ENCODE measurements at regions not wholly inside any gene's neighbourhood (a gene's known extent, or its start where the extent isn't known, plus 50 kb on each side); places are given as distances from the start of the nearest gene placed in this dataset.

GRCh38 chr1:29601021-29601420, 364.7 kb downstream of the PTPRU start:
- Histone ChIP-seq H3K27me3 (ENCODE audit: control insufficient read depth, insufficient read depth, low read length, poor library complexity, severe bottlenecking) (no peaks in the 10 kb centered on the region), H3K9me3 (ENCODE audit: control insufficient read depth, low read length) (peaks cover 5% of the 10 kb centered on the region), H3K4me1 (ENCODE audit: control insufficient read depth, insufficient read depth, low read length) (no peaks in the 10 kb centered on the region), H3K27ac (ENCODE audit: low read depth, low read length) (no peak overlapping the region), H3K36me3 (ENCODE audit: control insufficient read depth, insufficient read depth, low read length) (no peaks in the 10 kb centered on the region), H3K4me3 (ENCODE audit: low read length) (no peak overlapping the region), H3K9ac (ENCODE audit: extremely low read depth, low read length, poor library complexity, severe bottlenecking) (no peak overlapping the region)
- Mint-ChIP-seq H3K4me3 (no peak overlapping the region), H3K36me3 (ENCODE audit: low read depth) (no peaks in the 10 kb centered on the region), H3K27me3 (ENCODE audit: insufficient read depth) (peaks cover 8% of the 10 kb centered on the region), H3K9me3 (peaks cover 16% of the 10 kb centered on the region), H3K4me1 (no peaks in the 10 kb centered on the region), H3K27ac (no peak overlapping the region)
- TF ChIP-seq CTCF (conservative IDR thresholded peaks at IDR 0.05) = no peak
- DNase-seq = no peak
- WGBS, 2 experiments (ENCODE audit: insufficient coverage in 1 of 2, insufficient read length in 1 of 2) = 57 to 66% methylated on average over 1 to 3 of the region's 3 CpGs

- Histone ChIP-seq H3K9me3 (ENCODE audit: control insufficient read depth, low read length) (no peaks in the 10 kb centered on the region), H3K27ac (ENCODE audit: low read depth, low read length) (no peak overlapping the region), H3K9ac (ENCODE audit: extremely low read depth, low read length, poor library complexity, severe bottlenecking) (no peak overlapping the region), H3K4me3 (ENCODE audit: low read length) (no peak overlapping the region), H3K36me3 (ENCODE audit: control insufficient read depth, insufficient read depth, low read length) (no peaks in the 10 kb centered on the region), H3K4me1 (ENCODE audit: control insufficient read depth, insufficient read depth, low read length) (no peaks in the 10 kb centered on the region), H3K27me3 (ENCODE audit: control insufficient read depth, insufficient read depth, low read length, poor library complexity, severe bottlenecking) (no peaks in the 10 kb centered on the region)
- Mint-ChIP-seq H3K9me3 (peaks cover 9% of the 10 kb centered on the region), H3K27ac (no peak overlapping the region), H3K4me1 (no peaks in the 10 kb centered on the region), H3K27me3 (ENCODE audit: insufficient read depth) (peaks cover 8% of the 10 kb centered on the region), H3K36me3 (ENCODE audit: low read depth) (no peaks in the 10 kb centered on the region), H3K4me3 (no peak overlapping the region)
- no peak for TF ChIP-seq CTCF (conservative IDR thresholded peaks at IDR 0.05)
- WGBS, 2 experiments (ENCODE audit: insufficient coverage in 1 of 2, insufficient read length in 1 of 2) = 84 to 96% methylated on average over 3 of the region's 3 CpGs
- DNase-seq = peak; percentile 20
These were observed 363.5 kb downstream of the PTPRU start for GRCh38 chr1:29599826-29600225.

- no peaks in the 10 kb centered on the region for H3K4me1 Mint-ChIP-seq
- no peaks in the 10 kb centered on the region for H3K4me1 ChIP-seq (ENCODE audit: control insufficient read depth, insufficient read depth, low read length)
- no peak overlapping the region for H3K4me3 ChIP-seq (ENCODE audit: low read length)
- H3K27ac ChIP-seq (ENCODE audit: low read depth, low read length) = no peak overlapping the region
- no peaks in the 10 kb centered on the region for H3K27me3 ChIP-seq (ENCODE audit: control insufficient read depth, insufficient read depth, low read length, poor library complexity, severe bottlenecking)
- no peaks in the 10 kb centered on the region for H3K9me3 ChIP-seq (ENCODE audit: control insufficient read depth, low read length)
- 89% methylated on average over 5 of the region's 5 CpGs; no CpG with 5 or more reads in 1 of the 2 experiments for WGBS, 2 experiments (ENCODE audit: insufficient coverage in 1 of 2, insufficient read length in 1 of 2)
- no peak overlapping the region for H3K4me3 Mint-ChIP-seq
- H3K27me3 Mint-ChIP-seq (ENCODE audit: insufficient read depth) = peaks cover 7% of the 10 kb centered on the region
- TF ChIP-seq CTCF (conservative IDR thresholded peaks at IDR 0.05) = no peak
- H3K27ac Mint-ChIP-seq = no peak overlapping the region
- no peaks in the 10 kb centered on the region for H3K36me3 Mint-ChIP-seq (ENCODE audit: low read depth)
- H3K36me3 ChIP-seq (ENCODE audit: control insufficient read depth, insufficient read depth, low read length) = no peaks in the 10 kb centered on the region
- H3K9me3 Mint-ChIP-seq = peaks cover 7% of the 10 kb centered on the region
- peak; percentile 15 for DNase-seq
- no peak overlapping the region for H3K9ac ChIP-seq (ENCODE audit: extremely low read depth, low read length, poor library complexity, severe bottlenecking)
These were observed 362.7 kb downstream of the PTPRU start for GRCh38 chr1:29599071-29599470.

Measured in endodermal cell (in vitro differentiated cells).